ENCODE measurements at regions not wholly inside any gene's neighbourhood (a gene's known extent, or its start where the extent isn't known, plus 50 kb on each side); places are given as distances from the start of the nearest gene placed in this dataset.

- TF ChIP-seq POLR2A (IDR thresholded peaks at IDR 0.05; ENCODE audit: low read length) = no peak
- TF ChIP-seq GATA1 (IDR thresholded peaks at IDR 0.05; ENCODE audit: low read depth, low read length) = no peak
These were observed 52.8 kb upstream of the DCC start for GRCh38 chr18:52287151-52287550.
